ENCODE measurements at regions not wholly inside any gene's neighbourhood (a gene's known extent, or its start where the extent isn't known, plus 50 kb on each side); places are given as distances from the start of the nearest gene placed in this dataset.

- TF ChIP-seq CTCF (IDR thresholded peaks at IDR 0.05) (no peak), POLR2A (IDR thresholded peaks at IDR 0.05) (no peak)
Observed at GRCh38 chr13:59145381-59145780, 1018.3 kb downstream of the DIAPH3 start.

Measured in gastroesophageal sphincter (tissue), 3 donors.